ENCODE measurements at regions not wholly inside any gene's neighbourhood (a gene's known extent, or its start where the extent isn't known, plus 50 kb on each side); places are given as distances from the start of the nearest gene placed in this dataset.
"Not testable (repeated sequence)": the region's sequence is repeated elsewhere in the genome, so short reads cannot be mapped to it uniquely, and the experiment has no call there.

GRCh38 chr20:60096166-60096565 lies 137.9 kb downstream of the CDH26 start:
- DNase-seq (ENCODE audit: low read depth in 2 of 2), result no peak

DNA sequence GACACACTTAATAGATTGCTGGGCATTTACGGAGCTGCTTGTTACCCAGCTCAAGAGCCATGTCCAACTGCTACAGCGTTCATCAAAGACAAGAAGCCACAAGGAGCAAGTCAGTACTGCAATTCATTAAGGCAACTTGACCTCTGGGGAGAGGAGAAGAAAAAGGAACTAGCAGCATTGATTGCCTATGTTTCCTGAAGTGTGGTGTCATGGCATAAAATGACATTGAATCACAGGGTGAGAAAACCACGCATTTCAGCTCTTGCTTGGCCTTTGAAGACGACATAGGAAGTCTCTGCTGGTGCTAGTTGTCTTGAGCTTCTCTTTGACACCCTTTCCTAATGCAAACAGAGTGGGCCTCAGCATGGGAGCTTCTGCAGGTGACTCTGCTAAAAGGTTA lies 139.1 kb downstream of the CDH26 start:
- DNase-seq (ENCODE audit: low read depth in 2 of 2), result no peak

DNA sequence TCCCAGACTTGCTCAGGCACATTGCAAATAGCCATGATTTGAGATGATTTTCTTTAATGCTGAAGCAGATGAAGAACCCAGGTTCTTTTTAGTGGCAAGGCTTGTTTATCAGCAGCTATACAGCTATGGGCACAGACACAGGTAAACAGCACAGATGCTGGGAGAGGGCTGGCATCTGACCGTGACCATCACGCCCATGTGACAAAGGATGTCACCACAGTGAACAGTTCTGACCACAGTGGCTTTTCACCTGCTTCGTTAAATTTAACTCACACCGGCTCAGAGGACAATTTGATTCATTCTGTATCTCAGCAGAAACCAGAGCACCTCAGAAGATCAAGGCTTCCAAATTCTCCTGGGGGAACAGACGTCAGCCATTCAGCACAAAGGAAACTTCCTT lies 142.6 kb downstream of the CDH26 start:
- no peak for DNase-seq (ENCODE audit: low read depth in 2 of 2)

DNA sequence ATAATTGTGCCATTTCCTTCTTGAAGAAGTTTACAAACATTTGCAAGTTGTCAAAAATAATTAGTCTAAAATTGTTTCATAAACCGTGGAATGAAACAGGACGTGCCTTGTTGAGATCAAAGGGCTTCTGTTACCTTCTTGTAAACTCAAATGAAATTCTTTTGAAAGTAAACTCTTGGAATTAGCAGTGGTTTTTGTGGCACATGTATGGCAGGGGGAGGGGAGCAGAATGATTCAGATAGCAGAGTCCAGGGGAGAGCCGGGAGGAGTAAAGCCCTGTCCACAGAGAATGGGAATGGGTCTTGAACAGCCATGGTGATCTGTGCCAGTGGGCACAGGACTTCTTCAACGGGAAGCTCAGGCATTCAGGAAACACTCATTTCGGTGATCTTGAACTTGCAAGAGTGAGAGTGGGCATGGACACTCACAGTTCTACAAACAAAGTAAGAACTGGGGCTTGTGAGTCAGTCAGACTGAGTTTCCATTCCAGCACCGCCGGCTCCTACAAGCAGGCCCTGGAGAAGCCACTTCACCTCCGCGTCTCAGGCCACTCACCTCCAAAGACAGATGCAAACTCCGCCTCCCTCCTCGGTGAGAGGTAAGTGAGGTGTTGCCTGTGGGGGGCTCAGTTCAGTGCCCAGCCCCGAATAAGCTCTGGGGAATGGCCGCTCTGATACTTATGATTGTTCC lies 143.1 kb downstream of the CDH26 start:
- DNase-seq (ENCODE audit: low read depth in 2 of 2), result no peak

- DNase-seq (ENCODE audit: low read depth in 2 of 2), result no peak
Measured at GRCh38 chr20:60101891-60102281, 143.7 kb downstream of the CDH26 start.

GRCh38 chr20:60102665-60103210 lies 144.5 kb downstream of the CDH26 start:
- DNase-seq (ENCODE audit: low read depth in 2 of 2), result no peak

DNA sequence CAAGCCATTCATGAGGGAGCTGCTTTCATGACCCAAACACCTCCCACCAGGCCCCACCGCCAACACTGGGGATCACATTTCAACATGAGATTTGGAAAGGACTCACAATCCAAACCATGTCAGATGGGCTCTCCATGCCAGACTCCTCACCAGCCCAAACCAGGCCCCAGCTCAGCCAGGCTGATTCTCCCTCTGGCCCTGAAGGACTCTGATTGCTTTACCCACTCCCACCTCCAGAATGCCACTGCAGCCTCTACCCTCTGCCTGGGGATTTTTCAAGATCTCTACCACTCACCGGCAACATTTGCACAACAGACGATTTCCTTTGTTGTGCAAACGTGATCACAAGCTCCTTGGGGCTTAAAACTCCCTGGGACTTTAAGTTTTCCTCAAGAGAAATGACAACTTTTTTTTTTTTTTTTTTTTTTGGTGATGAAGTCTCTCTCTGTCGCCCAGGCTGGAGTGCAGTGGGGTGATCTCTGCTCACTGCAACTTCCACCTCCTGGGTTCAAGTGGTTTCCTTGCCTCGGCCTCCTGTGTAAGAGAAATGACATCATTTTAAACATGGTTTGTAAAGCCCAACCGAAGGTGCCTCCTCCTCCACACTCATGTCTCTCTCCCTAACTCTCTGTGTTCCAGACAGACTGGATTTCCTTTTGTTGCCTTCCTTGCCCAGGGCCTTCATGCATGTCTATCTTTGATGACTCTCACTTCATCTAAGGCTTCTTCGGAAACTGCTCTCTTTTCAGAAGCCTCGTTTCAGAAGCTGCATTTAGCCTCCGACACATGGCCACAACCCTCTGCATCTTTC lies 147.0 kb downstream of the CDH26 start:
- no peak for DNase-seq (ENCODE audit: low read depth in 2 of 2)

DNA sequence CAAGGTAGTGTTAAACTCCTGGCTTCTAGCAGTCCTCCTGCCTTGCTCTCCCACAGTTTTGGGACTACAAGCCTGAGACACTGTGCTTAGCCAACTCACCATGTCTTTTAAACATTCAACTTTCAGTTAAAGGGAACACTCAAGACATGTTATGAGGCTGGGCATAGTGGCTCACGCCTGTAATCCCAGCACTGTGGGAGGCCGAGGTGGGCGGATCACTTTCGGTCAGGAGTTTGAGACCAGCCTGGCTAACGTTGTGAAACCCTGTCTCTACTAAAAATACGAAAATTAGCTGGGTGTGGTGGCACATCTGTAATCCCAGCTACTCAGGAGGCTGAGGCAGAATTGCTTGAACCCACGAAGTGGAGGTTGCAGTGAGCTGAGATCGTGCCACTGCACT lies 148.0 kb downstream of the CDH26 start:
- not testable (repeated sequence) for DNase-seq (ENCODE audit: low read depth in 2 of 2)

GRCh38 chr20:60107621-60108390 lies 149.6 kb downstream of the CDH26 start:
- DNase-seq (ENCODE audit: low read depth in 2 of 2), result no peak

DNA sequence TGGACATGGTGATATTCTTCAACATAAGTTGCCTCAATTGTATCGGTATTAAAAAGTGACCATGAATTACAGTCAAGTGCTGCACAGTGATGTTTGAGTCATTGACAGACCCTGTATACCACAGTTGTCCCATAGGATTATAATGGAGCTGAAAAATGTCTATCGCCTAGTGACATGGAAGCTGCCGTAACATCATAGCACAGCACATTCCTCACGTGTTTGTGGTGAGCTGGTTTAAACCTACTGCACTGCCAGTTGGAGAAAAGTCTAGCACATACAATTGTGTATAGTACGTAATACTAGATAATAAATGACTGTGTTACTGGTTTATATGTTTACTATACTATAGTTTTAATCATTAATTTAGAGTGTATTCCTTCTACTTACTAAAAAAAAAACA lies 150.2 kb downstream of the CDH26 start:
- no peak for DNase-seq (ENCODE audit: low read depth in 2 of 2)

DNA sequence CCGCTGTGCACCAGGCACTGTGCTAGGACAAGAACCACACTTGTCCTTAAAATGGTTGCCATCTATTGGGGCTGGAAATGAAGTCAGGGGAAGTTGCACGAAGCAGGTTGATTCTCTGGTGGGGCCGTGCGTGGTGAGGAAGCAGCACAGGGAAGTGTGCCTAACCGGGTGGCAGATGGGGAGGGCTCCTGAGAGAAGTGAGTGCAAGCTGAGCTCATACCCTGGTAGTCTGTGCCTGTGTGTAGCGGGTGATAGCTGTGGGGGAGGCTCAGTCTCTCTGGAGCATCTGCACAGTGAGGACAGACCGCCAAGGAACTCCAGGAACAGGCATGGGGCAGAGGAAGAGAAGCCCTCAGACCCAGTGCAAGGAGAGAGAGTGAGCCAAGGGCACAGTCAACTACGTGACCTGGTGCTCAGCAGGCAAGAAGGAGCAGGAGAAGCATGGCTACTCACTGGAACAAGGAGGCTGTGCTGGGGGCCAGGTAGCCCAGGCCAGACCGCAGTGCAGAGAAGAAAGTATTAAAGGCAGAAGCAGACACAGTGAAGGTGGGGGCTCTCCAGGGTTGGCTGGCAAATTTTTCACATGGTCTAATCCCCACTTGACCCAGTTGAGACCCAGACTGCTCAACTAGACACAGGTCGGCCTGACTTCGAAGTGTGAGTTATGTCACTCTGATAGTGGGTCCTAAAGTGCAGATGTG lies 155.0 kb downstream of the CDH26 start:
- no peak for DNase-seq (ENCODE audit: low read depth in 2 of 2)

- DNase-seq (ENCODE audit: low read depth in 2 of 2), result no peak
Measured at GRCh38 chr20:60113771-60114170, 155.5 kb downstream of the CDH26 start.

DNA sequence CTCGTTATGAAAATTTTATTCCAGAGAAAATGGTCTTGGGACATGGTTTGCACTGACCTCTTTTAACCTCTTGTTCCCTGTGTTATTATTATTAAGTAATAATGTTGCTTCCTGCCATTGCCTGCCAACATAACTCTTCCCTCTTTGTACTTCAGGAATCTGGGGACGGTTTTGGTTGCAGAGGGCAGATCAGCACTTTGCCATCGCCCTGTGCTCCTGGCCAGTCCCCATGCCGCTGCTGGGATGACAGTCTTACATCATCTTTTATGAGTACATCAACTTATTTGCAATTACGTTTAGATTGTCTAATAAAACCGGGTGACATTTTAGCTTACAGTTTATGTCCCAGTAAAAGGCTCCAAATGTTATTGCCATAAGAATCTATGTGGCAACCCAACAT lies 157.2 kb downstream of the CDH26 start:
- DNase-seq (ENCODE audit: low read depth in 2 of 2), result no peak

DNA sequence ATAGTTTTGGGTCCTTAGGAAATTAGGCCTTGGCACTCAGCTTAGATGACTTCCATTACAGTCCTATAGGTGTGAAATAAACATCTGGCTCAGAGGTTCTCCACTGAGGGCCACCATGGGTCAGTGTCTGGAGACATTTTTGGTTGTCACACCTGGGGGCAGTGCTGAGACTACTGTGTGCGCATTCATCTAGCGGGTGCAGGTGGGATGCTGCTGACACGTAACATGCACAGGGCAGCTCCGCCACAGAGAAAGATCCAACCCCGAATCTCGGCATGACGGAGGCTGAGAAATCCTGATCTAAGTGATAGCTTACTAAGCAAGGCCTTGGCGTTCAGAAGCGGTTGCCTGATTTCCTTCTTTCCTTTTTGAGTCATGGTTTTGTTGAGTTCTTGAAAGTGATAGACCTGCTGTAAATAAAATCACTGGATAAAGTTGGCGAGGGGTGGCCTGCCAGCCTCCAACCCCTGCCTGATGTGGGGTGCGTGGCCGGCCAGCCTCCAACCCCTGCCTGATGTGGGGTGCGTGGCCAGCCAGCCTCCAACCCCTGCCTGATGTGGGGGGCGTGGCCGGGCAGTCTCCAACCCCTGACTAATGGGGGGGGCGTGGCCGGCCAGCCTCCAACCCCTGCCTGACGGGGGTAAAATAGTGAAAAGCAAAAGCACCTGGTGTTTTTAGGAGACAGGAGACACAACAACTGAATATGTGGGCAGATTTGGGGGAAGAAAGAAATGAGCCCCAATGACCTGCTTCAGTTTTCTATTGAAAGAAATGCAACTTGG lies 158.1 kb downstream of the CDH26 start:
- DNase-seq (ENCODE audit: low read depth in 2 of 2), result no peak

GRCh38 chr20:60117065-60117464 lies 158.8 kb downstream of the CDH26 start:
- DNase-seq (ENCODE audit: low read depth in 2 of 2), result no peak

GRCh38 chr20:60121903-60122302 lies 163.7 kb downstream of the CDH26 start:
- no peak for DNase-seq (ENCODE audit: low read depth in 2 of 2)

GRCh38 chr20:60122671-60123070 lies 164.4 kb downstream of the CDH26 start:
- no peak for DNase-seq (ENCODE audit: low read depth in 2 of 2)

GRCh38 chr20:60123096-60123495 lies 164.9 kb downstream of the CDH26 start:
- no peak for DNase-seq (ENCODE audit: low read depth in 2 of 2)

GRCh38 chr20:60123652-60124051 lies 165.4 kb downstream of the CDH26 start:
- no peak for DNase-seq (ENCODE audit: low read depth in 2 of 2)

DNA sequence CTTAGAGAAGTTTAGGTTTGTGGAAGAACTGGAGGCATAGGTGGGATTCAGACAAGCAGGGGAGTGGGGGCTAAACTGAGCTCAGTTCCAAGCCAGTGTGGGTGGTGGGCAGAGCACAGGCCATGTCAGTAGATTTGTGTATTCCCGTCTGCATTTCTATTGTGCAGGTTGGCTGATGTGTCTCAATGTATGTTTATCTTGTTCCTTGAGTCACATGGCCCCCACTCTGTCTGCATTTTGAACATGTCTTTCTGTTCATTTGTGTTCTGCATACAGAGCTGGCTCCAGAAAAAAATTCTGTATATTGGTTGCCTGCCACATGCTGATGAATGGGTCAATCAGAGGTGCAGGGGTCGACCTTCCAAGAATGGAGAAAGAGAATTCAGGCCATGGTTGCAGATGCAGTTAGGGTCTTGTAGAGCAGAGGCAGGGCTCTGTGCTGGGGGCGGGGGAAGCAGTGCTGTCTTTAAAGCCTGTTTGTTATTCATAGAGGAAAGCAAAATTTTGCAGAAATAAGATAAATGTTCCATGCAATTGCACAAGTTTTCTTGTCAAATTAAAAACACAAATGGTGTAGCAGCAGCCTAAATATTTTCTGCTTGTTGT lies 166.7 kb downstream of the CDH26 start:
- no peak for DNase-seq (ENCODE audit: low read depth in 2 of 2)
